Gastrocnemius medialis (tissue), 4 donors: ENCODE measurements at regions not wholly inside any gene's neighbourhood (a gene's known extent, or its start where the extent isn't known, plus 50 kb on each side); places are given as distances from the start of the nearest gene placed in this dataset.
"Not testable (repeated sequence)": the region's sequence is repeated elsewhere in the genome, so short reads cannot be mapped to it uniquely, and the experiment has no call there.

ENCODE experiments used
- ATAC-seq, 2 donors: fragments of 150-250 bp; one replicate each; pipeline ENCODE4 v1.9.1; 2016
- DNase-seq, 2 donors: peaks; one replicate each; pipeline ENCODE4 v3.0.0-alpha.2; 2019
- H3K27ac ChIP-seq, 4 donors: fragments of 200-600 bp; sonication (generic); 1 replicate in 1 of 4; 2 replicates in 3 of 4; pipeline ENCODE4 v1.5.1; 2016 to 2018; ENCODE audit warnings: mild to moderate bottlenecking in 2 of 4, moderate library complexity in 1 of 4
- H3K27me3 ChIP-seq, 3 donors: fragments of 200-600 bp; sonication (generic) in 2 of 3; 1 replicate in 1 of 3; 2 replicates in 2 of 3; pipeline versions ENCODE4 v1.5.1 to v1.6.0; 2016 to 2019; ENCODE audit warnings: mild to moderate bottlenecking in 1 of 3, moderate library complexity in 1 of 3
- H3K36me3 ChIP-seq, 2 donors: fragments of 200-600 bp; sonication (generic) in 1 of 2; one replicate each; pipeline ENCODE4 v1.5.1; 2017 to 2018
- H3K4me1 ChIP-seq, 2 donors: fragments of 200-600 bp; sonication (generic) in 1 of 2; one replicate each; pipeline ENCODE4 v1.5.1; 2016 to 2017; ENCODE audit warnings: mild to moderate bottlenecking in 2 of 2
- H3K4me3 ChIP-seq, 4 donors: fragments of 200-600 bp; sonication (generic) in 3 of 4; 1 replicate in 1 of 4; 2 replicates in 3 of 4; pipeline ENCODE4 v1.5.1; 2016 to 2019; ENCODE audit warnings: mild to moderate bottlenecking in 2 of 4
- H3K9me3 ChIP-seq, 3 donors: fragments of 200-600 bp; sonication (generic) in 2 of 3; 1 replicate in 1 of 3; 2 replicates in 2 of 3; pipeline ENCODE4 v1.5.1; 2016 to 2019
- POLR2A ChIP-seq, 2 donors: fragments of 450-650 bp; IDR thresholded peaks; one replicate each; pipeline ENCODE4 v1.6.1; 2017; ENCODE audit warnings: antibody characterized with exemption in 2 of 2, mild to moderate bottlenecking in 2 of 2, moderate library complexity in 2 of 2
- in situ Hi-C, 4 donors: fragments of 200-750 bp; cut with MboI; loops; one replicate each; pipeline versions ENCODE4 v1.15.0 to v1.8.0; 2017; ENCODE audit warnings: low sequenced_read_pairs in 4 of 4
- intact Hi-C: fragments of 100-400 bp; cut with DNase I; formaldehyde crosslinking; loops from one replicate; pipeline ENCODE4 v1.15.1; 2023; ENCODE audit warnings: low total_unique reads
- TF ChIP-seq, protein P1 (sequence below), 5 experiments: fragments of 450-650 bp in 3 of 5; fragments of 200-600 bp in 2 of 5; sonication (generic) in 2 of 5; IDR thresholded peaks in 4 of 5; conservative IDR thresholded peaks in 1 of 5; 1 replicate in 4 of 5; 2 replicates in 1 of 5; pipeline ENCODE4 v1.5.1; 2016 to 2019; ENCODE audit warnings: antibody characterized with exemption in 5 of 5, mild to moderate bottlenecking in 3 of 5, moderate library complexity in 3 of 5

GRCh38 chr20:48445827-48446226 is 382.0 kb downstream of the PREX1 start:
- intact Hi-C loops (no loop called here), in situ Hi-C loops (no loop called here)
- peaks cover 0 to 10% (median 0%) of the 10 kb centered on the region in 3 donors for H3K9me3 ChIP-seq
- no peaks in the 10 kb centered on the region for H3K27me3 ChIP-seq
- ATAC-seq (no peak), DNase-seq (no peak)
- no peak overlapping the region for H3K27ac ChIP-seq
- no peaks in the 10 kb centered on the region for H3K36me3 ChIP-seq
- H3K4me1 ChIP-seq, result no peaks in the 10 kb centered on the region
- no peak overlapping the region for H3K4me3 ChIP-seq
- no peak for TF ChIP-seq POLR2A (IDR thresholded peaks at IDR 0.05)
- TF ChIP-seq, protein P1, sequence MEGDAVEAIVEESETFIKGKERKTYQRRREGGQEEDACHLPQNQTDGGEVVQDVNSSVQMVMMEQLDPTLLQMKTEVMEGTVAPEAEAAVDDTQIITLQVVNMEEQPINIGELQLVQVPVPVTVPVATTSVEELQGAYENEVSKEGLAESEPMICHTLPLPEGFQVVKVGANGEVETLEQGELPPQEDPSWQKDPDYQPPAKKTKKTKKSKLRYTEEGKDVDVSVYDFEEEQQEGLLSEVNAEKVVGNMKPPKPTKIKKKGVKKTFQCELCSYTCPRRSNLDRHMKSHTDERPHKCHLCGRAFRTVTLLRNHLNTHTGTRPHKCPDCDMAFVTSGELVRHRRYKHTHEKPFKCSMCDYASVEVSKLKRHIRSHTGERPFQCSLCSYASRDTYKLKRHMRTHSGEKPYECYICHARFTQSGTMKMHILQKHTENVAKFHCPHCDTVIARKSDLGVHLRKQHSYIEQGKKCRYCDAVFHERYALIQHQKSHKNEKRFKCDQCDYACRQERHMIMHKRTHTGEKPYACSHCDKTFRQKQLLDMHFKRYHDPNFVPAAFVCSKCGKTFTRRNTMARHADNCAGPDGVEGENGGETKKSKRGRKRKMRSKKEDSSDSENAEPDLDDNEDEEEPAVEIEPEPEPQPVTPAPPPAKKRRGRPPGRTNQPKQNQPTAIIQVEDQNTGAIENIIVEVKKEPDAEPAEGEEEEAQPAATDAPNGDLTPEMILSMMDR (IDR thresholded peaks at IDR 0.05 in 4 of 5, conservative IDR thresholded peaks at IDR 0.05 in 1 of 5), result no peak

DNA sequence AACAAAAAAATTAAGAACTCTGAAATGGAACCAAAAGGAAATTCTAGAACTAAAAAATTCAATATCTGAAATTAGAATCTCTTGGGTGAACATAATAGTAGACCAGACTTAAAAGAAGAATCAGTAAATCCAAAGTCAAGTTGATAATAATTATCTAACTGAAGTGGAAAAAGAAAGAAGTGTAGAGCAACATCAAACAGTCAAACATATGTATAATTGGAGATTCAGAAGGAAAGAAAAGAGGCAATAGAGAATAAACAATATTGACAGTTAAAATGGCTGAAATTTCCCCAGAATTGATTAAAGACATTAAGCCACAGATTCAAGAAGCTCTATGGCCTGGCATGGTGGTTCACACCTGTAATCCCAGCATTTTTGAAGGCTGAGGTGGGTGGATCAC is 383.6 kb downstream of the PREX1 start:
- peaks cover 0 to 10% (median 0%) of the 10 kb centered on the region in 3 donors for H3K9me3 ChIP-seq
- H3K27ac ChIP-seq, result no peak overlapping the region
- H3K4me3 ChIP-seq, result no peak overlapping the region
- DNase-seq, result no peak
- no peak for TF ChIP-seq POLR2A (IDR thresholded peaks at IDR 0.05)
- TF ChIP-seq, protein P1 (IDR thresholded peaks at IDR 0.05 in 4 of 5, conservative IDR thresholded peaks at IDR 0.05 in 1 of 5), result no peak
- H3K36me3 ChIP-seq, result no peaks in the 10 kb centered on the region
- H3K27me3 ChIP-seq, result peaks cover 0 to 5% (median 0%) of the 10 kb centered on the region in 3 donors
- no peak for ATAC-seq
- H3K4me1 ChIP-seq, result no peaks in the 10 kb centered on the region
- in situ Hi-C loops, result no loop called here
- intact Hi-C loops, result no loop called here

GRCh38 chr20:48440916-48441315 is 386.9 kb downstream of the PREX1 start:
- H3K36me3 ChIP-seq, result no peaks in the 10 kb centered on the region
- intact Hi-C loops, result no loop called here

GRCh38 chr20:48440261-48440660 is 387.5 kb downstream of the PREX1 start:
- H3K4me1 ChIP-seq, H3K4me3 ChIP-seq, H3K27ac ChIP-seq, DNase-seq, ATAC-seq, intact Hi-C loops, in situ Hi-C loops, H3K36me3 ChIP-seq, H3K9me3 ChIP-seq: not testable (repeated sequence)
- H3K27me3 ChIP-seq, result peaks cover 0 to 13% (median 0%) of the 10 kb centered on the region in 3 donors

More at GRCh38 chr20:48440916-48441315, 386.9 kb downstream of the PREX1 start:
- Histone ChIP-seq H3K4me3 (no peak overlapping the region), H3K27me3 (peaks cover 0 to 13% (median 0%) of the 10 kb centered on the region in 3 donors), H3K27ac (no peak overlapping the region), H3K4me1 (no peaks in the 10 kb centered on the region), H3K9me3 (peaks cover 0 to 10% (median 0%) of the 10 kb centered on the region in 3 donors)
- in situ Hi-C loops, result no loop called here
- TF ChIP-seq POLR2A (IDR thresholded peaks at IDR 0.05), result no peak
- TF ChIP-seq, protein P1 (IDR thresholded peaks at IDR 0.05 in 4 of 5, conservative IDR thresholded peaks at IDR 0.05 in 1 of 5), result no peak
- DNase-seq (no peak), ATAC-seq (no peak)

- TF ChIP-seq, protein P1 (IDR thresholded peaks at IDR 0.05 in 4 of 5, conservative IDR thresholded peaks at IDR 0.05 in 1 of 5), result no peak
- no peak for TF ChIP-seq POLR2A (IDR thresholded peaks at IDR 0.05)
- no peak for ATAC-seq
- no peak for DNase-seq
- Histone ChIP-seq H3K27ac (no peak overlapping the region), H3K4me1 (no peaks in the 10 kb centered on the region), H3K36me3 (no peaks in the 10 kb centered on the region), H3K4me3 (no peak overlapping the region), H3K9me3 (no peaks in the 10 kb centered on the region), H3K27me3 (peaks cover 0 to 13% (median 0%) of the 10 kb centered on the region in 3 donors)
- in situ Hi-C loops (no loop called here), intact Hi-C loops (no loop called here)
These were observed 390.7 kb downstream of the PREX1 start for GRCh38 chr20:48437146-48437545.

DNA sequence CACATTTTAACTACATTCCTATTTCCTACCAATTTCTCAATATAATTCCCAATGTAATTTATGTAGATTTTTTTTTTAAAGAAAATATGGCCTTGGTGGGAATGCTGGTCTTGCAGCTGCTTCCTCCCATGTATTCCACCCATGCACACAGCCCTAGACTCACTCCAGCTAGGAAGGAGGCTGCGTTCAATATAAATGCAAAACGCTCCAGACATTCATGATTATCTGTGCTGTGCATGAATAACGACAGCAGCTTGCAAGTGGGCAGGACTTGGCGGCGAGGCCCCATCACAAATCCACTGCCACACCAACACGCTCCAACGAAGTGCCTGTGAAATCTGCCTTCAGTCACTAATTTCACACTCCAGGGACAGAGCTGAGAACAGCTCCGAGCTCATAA is 391.2 kb downstream of the PREX1 start:
- H3K9me3 ChIP-seq, in situ Hi-C loops, H3K4me1 ChIP-seq, H3K36me3 ChIP-seq, ATAC-seq, intact Hi-C loops, H3K4me3 ChIP-seq, DNase-seq, H3K27ac ChIP-seq: not testable (repeated sequence)
- peaks cover 0 to 13% (median 0%) of the 10 kb centered on the region in 3 donors for H3K27me3 ChIP-seq
